Activated CD4-positive, alpha-beta memory T cell treated with anti-CD3 and anti-CD28 coated beads for 36 hours (primary cell): ENCODE measurements at regions not wholly inside any gene's neighbourhood (a gene's known extent, or its start where the extent isn't known, plus 50 kb on each side); places are given as distances from the start of the nearest gene placed in this dataset.

Experiments used
- CTCF ChIA-PET: fragments of 350-600 bp; sonication (Branson Sonifier 250); formaldehyde crosslinking; loops from one replicate; lab custom pipeline; 2021; ENCODE audit warnings: antibody characterized with exemption, inconsistent platforms; lab: Charles Lee
- POLR2A ChIA-PET: fragments of 350-600 bp; sonication (Branson Sonifier 250); formaldehyde crosslinking; loops from one replicate; lab custom pipeline; 2021; ENCODE audit warnings: antibody characterized with exemption; lab: Charles Lee
- DNase-seq: peaks from one replicate; pipeline ENCODE4 v3.0.0-alpha.2; 2020
- H3K27ac Mint-ChIP-seq: one replicate; pipeline ENCODE4 v1.8.0; 2021; ENCODE audit warnings: mixed read lengths
- H3K27me3 Mint-ChIP-seq: one replicate; pipeline ENCODE4 v1.8.0; 2021; ENCODE audit warnings: mixed read lengths
- H3K36me3 Mint-ChIP-seq: one replicate; pipeline ENCODE4 v1.8.0; 2021; ENCODE audit warnings: mixed read lengths
- H3K4me1 Mint-ChIP-seq: one replicate; pipeline ENCODE4 v1.8.0; 2021; ENCODE audit warnings: low read depth, mixed read lengths
- H3K4me3 Mint-ChIP-seq: one replicate; pipeline ENCODE4 v1.8.0; 2021; ENCODE audit warnings: mild to moderate bottlenecking, mixed read lengths
- H3K9me3 Mint-ChIP-seq: one replicate; pipeline ENCODE4 v1.8.0; 2021; ENCODE audit warnings: mixed read lengths
- intact Hi-C: fragments of 100-400 bp; cut with micrococcal nuclease; formaldehyde crosslinking; loops from one replicate; pipeline ENCODE4 v1.15.1; 2023

DNA sequence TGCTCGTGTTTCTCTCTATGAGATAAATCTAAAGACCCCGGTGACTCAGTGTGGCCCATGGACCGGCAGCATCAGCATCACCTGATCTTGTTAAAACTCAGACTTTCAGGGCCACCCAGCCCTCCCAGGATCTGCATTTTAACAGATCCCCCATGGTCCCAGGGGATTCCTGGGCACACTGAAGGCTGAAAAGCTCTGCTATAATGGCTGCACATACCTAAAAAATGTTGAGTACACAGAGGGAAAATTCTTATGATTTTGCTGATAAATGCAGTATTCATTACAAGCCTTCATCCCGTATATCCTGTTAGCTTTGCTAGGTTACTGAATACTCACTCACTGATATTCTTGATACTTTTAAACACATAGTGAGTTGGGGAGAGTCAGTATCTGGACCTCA is 200.5 kb downstream of the MYLK4 start:
- H3K27me3 Mint-ChIP-seq, result peaks cover 58% of the 10 kb centered on the region
- no peaks in the 10 kb centered on the region for H3K36me3 Mint-ChIP-seq
- no peak for DNase-seq
- intact Hi-C loops, result no loop called here
- no peaks in the 10 kb centered on the region for H3K9me3 Mint-ChIP-seq
- ChIA-PET POLR2A (no interaction called here), CTCF (no interaction called here)
- no peak overlapping the region for H3K27ac Mint-ChIP-seq
- H3K4me3 Mint-ChIP-seq, result no peak overlapping the region
- H3K4me1 Mint-ChIP-seq, result peaks cover 1% of the 10 kb centered on the region

DNA sequence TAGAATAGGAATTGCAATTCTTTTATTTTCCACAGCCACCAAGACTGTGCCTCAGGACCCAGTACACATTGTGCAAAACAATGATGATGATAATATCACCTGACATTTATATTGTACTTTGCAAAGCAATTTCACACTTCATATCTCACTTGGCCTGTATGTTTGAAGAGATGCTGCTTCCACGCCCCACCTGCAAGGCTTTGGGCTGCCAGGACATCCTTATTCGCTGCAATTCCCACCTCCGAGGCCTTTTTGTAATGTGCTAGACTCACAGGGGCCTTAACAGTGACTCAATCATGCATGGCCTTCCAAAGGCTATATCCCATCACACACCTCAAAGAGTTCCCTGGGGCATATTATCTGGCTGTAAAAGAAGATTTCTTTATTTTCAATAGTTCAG is 200.9 kb downstream of the MYLK4 start:
- H3K36me3 Mint-ChIP-seq, result no peaks in the 10 kb centered on the region
- H3K9me3 Mint-ChIP-seq, result no peaks in the 10 kb centered on the region
- DNase-seq, result no peak
- ChIA-PET CTCF (no interaction called here), POLR2A (no interaction called here)
- H3K27ac Mint-ChIP-seq, result no peak overlapping the region
- intact Hi-C loops, result loop anchor here (10.0 kb wide), 1 partner anchor 305 kb away; the partner anchor contains the start of gene GMDS
- H3K27me3 Mint-ChIP-seq, result peaks cover 58% of the 10 kb centered on the region
- H3K4me3 Mint-ChIP-seq, result no peak overlapping the region
- H3K4me1 Mint-ChIP-seq, result no peaks in the 10 kb centered on the region

DNA sequence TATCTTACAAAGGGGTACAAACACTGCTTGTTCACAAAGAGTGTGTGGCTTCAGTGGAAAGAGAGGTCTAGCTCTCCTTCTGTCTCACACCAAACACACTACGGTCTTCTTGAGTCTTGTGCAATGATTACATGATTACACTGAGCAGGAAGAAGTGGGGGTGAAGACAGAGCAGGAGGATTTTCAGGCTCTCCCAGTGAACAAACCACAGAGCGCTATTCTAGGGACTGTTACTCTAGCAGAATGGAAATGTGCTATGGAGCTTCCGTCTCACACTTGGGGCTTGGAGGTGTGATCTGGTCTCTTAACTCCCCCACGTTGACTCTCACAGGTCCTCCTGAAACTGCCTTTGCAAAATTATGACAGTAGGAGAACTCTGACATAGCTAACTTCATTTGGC is 203.4 kb downstream of the MYLK4 start:
- intact Hi-C loops, result loop anchor here (10.0 kb wide), 1 partner anchor 303 kb away; the partner anchor contains the start of gene GMDS
- H3K27ac Mint-ChIP-seq, result no peak overlapping the region
- no peak overlapping the region for H3K4me3 Mint-ChIP-seq
- H3K4me1 Mint-ChIP-seq, result peaks cover 16% of the 10 kb centered on the region
- no peaks in the 10 kb centered on the region for H3K36me3 Mint-ChIP-seq
- ChIA-PET POLR2A (interaction anchor here (1.1 kb wide), 1 partner anchor 17 kb away, joined by 3 read pairs; no protein-coding TSS in a partner anchor), CTCF (interaction anchor here (1.2 kb wide), 1 partner anchor 87 kb away, joined by 3 read pairs; no protein-coding TSS in a partner anchor)
- peaks cover 69% of the 10 kb centered on the region for H3K27me3 Mint-ChIP-seq
- no peaks in the 10 kb centered on the region for H3K9me3 Mint-ChIP-seq
- no peak for DNase-seq

DNA sequence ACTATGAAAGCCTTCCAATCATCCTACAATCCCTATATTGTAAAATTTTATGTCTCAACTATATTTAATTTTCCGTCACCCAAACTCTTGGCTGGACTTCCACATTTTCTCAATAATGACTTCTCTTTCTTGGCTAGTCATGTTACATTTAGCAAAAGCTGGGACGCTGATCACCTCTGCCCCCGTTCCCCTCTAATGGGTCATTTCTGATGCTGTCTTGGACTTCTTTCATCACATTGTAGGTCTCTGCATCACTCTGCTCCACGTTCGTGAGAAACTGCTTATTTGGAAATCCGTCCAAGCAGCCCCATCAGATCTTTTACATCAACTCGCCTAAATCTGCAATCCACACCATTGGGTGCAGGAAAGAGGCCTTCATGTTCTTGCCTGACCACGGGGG is 203.8 kb downstream of the MYLK4 start:
- peaks cover 73% of the 10 kb centered on the region for H3K27me3 Mint-ChIP-seq

DNA sequence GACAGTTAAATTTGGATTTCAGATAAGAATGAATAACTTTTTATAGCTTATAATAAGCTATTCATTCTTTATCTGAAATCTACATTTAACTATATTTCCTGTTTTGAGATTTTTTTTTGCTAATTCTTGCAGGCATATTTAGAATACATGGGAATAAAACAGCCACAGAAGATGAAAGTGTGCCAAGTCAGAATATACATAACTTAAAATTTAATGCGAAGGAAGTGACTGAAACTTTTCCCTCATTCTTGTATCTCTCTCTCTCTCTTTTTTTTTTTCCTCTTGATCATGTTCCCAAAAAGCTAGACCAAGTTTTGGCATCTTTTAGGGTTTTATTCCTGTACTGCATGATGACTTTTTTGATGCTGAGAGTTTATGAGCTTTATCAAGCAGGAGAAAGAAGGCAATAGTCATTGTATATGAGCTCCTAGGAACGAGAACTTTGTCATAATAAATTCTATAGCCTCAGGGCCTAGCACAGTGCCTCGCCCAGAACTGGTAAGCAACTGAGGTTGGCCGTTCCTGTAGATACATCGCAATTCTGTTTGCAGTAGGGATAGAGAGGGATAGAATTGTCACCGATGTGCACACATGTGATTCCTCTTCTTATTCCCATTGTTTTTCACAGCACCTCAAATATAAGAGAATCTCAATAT is 205.2 kb downstream of the MYLK4 start:
- Mint-ChIP-seq H3K4me1 (peaks cover 24% of the 10 kb centered on the region), H3K27me3 (peaks cover 72% of the 10 kb centered on the region), H3K9me3 (no peaks in the 10 kb centered on the region), H3K4me3 (no peak overlapping the region), H3K27ac (no peak overlapping the region), H3K36me3 (no peaks in the 10 kb centered on the region)
- POLR2A ChIA-PET, result no interaction called here
- DNase-seq, result no peak
- intact Hi-C loops, result loop anchor here (10.0 kb wide), 1 partner anchor 301 kb away; the partner anchor contains the start of gene GMDS
- CTCF ChIA-PET, result interaction anchor here (0.8 to 1.0 kb wide), 2 partner anchors 26 to 30 kb away, joined by 3 read pairs; no protein-coding TSS in a partner anchor

More for the DNA sequence above, 203.8 kb downstream of the MYLK4 start:
- H3K4me3 Mint-ChIP-seq, result no peak overlapping the region
- H3K36me3 Mint-ChIP-seq, result no peaks in the 10 kb centered on the region
- CTCF ChIA-PET, result interaction anchor here (1.0 to 1.2 kb wide), 2 partner anchors 31 to 88 kb away, joined by 3 read pairs; no protein-coding TSS in a partner anchor
- intact Hi-C loops, result loop anchor here (10.0 kb wide), 1 partner anchor 302 kb away; the partner anchor contains the start of gene GMDS
- DNase-seq, result no peak
- POLR2A ChIA-PET, result no interaction called here
- no peaks in the 10 kb centered on the region for H3K9me3 Mint-ChIP-seq
- no peak overlapping the region for H3K27ac Mint-ChIP-seq
- H3K4me1 Mint-ChIP-seq, result peaks cover 21% of the 10 kb centered on the region

DNA sequence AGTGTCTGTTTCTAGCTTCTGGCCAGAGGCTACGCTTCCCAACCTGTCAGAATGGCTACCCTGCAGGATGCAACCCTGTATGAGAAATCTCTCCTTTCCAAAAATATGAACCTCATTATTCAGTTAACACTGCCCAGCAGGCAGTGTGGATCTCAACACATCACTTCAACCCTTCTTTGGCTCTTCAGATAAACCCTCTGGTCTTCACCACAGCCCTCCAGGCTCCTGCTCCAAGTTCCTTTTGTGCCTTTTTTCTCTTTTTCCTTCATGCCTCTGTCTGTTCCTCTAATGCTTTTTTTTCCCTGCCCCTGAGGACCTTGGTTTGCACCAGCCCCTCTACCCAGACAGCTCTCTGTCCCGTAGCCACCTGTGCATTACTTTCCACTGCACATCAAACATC is 207.4 kb downstream of the MYLK4 start:
- Mint-ChIP-seq H3K27ac (no peak overlapping the region), H3K4me3 (peak overlapping the region; percentile 4), H3K27me3 (peaks cover 68% of the 10 kb centered on the region), H3K36me3 (no peaks in the 10 kb centered on the region), H3K4me1 (peaks cover 24% of the 10 kb centered on the region), H3K9me3 (no peaks in the 10 kb centered on the region)
- ChIA-PET POLR2A (interaction anchor here (1.2 to 1.5 kb wide), 2 partner anchors 10 to 20 kb away, joined by 3 to 5 read pairs; no protein-coding TSS in a partner anchor), CTCF (interaction anchor here (1.7 kb wide), 1 partner anchor 91 kb away, joined by 10 read pairs; no protein-coding TSS in a partner anchor)
- intact Hi-C loops, result loop anchor here (1.0 to 10.0 kb wide), 3 partner anchors 20 to 299 kb away; partner anchors contain the start of gene GMDS
- no peak for DNase-seq

DNA sequence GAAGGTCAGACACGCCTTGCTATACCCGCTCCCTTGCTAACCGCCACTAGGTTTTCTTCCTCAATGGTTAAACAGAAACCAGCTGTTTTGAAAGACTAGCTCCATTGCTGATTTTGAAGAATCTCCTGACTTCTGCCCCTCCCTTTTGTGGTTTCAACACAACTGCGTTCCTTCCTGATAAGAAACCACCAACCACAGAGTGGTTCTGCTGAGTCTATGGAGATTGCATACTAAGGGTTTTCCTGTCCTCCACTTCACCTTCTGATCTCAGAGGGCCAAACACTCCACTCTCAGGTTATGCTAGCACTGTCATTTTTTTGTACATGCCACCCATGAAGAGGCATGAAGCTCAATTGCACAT is 207.9 kb downstream of the MYLK4 start:
- peaks cover 68% of the 10 kb centered on the region for H3K27me3 Mint-ChIP-seq
- H3K36me3 Mint-ChIP-seq, result no peaks in the 10 kb centered on the region
- intact Hi-C loops, result loop anchor here (1.0 to 10.0 kb wide), 3 partner anchors 20 to 298 kb away; partner anchors contain the start of gene GMDS
- POLR2A ChIA-PET, result interaction anchor here (1.2 to 1.5 kb wide), 2 partner anchors 10 to 21 kb away, joined by 3 to 5 read pairs; no protein-coding TSS in a partner anchor
- H3K4me3 Mint-ChIP-seq, result peak overlapping the region; percentile 4
- peak; percentile 54 for DNase-seq
- CTCF ChIA-PET, result interaction anchor here (0.9 to 1.9 kb wide), 3 partner anchors 19 to 947 kb away, joined by 3 to 10 read pairs (median 6); no protein-coding TSS in a partner anchor
- no peak overlapping the region for H3K27ac Mint-ChIP-seq
- H3K4me1 Mint-ChIP-seq, result peaks cover 24% of the 10 kb centered on the region
- H3K9me3 Mint-ChIP-seq, result no peaks in the 10 kb centered on the region

DNA sequence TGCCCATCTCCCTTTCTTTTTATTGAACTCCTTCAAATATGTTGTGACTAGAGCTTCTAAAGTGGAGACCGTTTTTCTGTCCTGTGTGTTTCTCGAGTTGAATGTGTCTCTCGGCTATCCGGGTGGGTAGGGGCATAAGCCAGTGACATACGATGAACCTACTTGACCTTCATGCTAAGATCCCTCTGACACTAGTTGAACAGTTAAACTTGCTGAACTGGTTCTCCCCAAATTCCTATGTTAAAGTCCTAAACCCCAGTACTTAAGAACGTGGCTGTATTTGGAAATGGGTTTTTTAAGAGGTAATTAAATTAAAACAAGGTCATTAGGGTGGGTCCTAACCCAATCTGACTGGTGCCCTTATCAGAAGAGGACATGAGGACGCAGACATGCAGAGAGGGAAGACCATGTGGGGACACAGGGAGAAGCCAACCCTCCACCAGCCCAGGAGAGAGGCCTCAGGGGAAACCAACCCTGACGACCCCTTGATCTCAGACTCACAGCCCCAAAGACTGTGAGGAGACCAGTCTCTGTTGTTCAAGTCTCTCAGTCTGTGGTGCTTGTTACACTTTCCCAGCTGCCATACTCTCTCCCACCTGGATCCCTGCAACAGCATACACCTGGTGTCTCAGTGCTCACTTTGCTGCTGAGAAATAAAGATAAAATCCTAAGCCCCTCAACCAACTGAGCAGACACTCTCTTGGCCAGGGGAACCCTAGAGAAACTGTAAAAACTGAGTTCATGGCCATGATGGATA is 208.4 kb downstream of the MYLK4 start:
- Mint-ChIP-seq H3K36me3 (no peaks in the 10 kb centered on the region), H3K4me3 (no peak overlapping the region), H3K27me3 (peaks cover 69% of the 10 kb centered on the region), H3K9me3 (no peaks in the 10 kb centered on the region), H3K4me1 (peaks cover 24% of the 10 kb centered on the region), H3K27ac (no peak overlapping the region)
- intact Hi-C loops, result loop anchor here (5.0 to 10.0 kb wide), 2 partner anchors 90 to 297 kb away; partner anchors contain the start of gene GMDS
- DNase-seq, result no peak
- POLR2A ChIA-PET, result interaction anchor here (1.2 to 1.5 kb wide), 2 partner anchors 11 to 21 kb away, joined by 3 to 5 read pairs; no protein-coding TSS in a partner anchor
- CTCF ChIA-PET, result interaction anchor here (0.9 to 1.9 kb wide), 4 partner anchors 18 to 947 kb away, joined by 3 to 10 read pairs (median 6); no protein-coding TSS in a partner anchor

DNA sequence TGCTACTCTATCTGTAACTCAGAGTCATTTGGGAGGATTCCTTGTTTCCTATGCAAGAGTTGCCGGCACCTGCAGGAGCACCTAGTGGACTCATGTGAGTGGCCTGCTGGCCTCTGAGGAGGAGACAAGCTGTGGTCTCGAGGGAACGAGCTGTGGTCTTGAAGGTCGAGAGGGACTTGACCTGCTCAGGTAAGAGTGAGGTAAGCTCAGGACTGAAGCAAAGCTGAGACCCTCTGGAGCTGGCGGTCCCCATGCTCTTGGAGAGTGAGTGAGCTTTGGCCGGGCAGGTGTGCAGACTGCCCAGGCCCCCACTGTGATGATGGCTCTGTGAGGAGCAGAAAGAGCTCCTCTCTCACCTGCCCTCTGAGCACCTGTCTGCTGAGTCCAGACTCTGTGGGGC is 214.3 kb downstream of the MYLK4 start:
- Mint-ChIP-seq H3K27ac (no peak overlapping the region), H3K9me3 (no peaks in the 10 kb centered on the region), H3K4me1 (no peaks in the 10 kb centered on the region), H3K27me3 (peaks cover 51% of the 10 kb centered on the region), H3K36me3 (no peaks in the 10 kb centered on the region), H3K4me3 (no peak overlapping the region)
- ChIA-PET POLR2A (no interaction called here), CTCF (no interaction called here)
- intact Hi-C loops, result no loop called here
- DNase-seq, result no peak

DNA sequence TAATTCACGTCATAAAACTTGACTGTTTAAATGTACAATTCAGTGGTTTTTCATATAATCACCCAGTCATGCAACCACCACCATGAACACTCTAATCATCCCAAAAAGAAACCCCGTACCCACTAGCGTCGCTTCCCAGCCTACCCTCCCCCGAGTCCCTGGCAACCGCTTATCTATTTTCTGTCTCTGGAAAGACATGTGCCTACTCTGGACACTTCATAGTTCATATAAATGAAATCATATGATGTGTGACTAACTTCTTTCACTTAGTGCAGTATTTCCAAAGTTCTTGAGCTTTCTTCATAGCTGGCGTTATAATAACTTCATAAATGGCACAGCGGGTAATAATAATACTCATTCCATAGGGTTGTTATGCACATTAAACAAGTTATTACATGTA is 215.2 kb downstream of the MYLK4 start:
- ChIA-PET POLR2A (no interaction called here), CTCF (no interaction called here)
- H3K27ac Mint-ChIP-seq, result no peak overlapping the region
- H3K9me3 Mint-ChIP-seq, result no peaks in the 10 kb centered on the region
- H3K4me1 Mint-ChIP-seq, result no peaks in the 10 kb centered on the region
- peaks cover 54% of the 10 kb centered on the region for H3K27me3 Mint-ChIP-seq
- no peak overlapping the region for H3K4me3 Mint-ChIP-seq
- intact Hi-C loops, result no loop called here
- no peaks in the 10 kb centered on the region for H3K36me3 Mint-ChIP-seq
- no peak for DNase-seq

DNA sequence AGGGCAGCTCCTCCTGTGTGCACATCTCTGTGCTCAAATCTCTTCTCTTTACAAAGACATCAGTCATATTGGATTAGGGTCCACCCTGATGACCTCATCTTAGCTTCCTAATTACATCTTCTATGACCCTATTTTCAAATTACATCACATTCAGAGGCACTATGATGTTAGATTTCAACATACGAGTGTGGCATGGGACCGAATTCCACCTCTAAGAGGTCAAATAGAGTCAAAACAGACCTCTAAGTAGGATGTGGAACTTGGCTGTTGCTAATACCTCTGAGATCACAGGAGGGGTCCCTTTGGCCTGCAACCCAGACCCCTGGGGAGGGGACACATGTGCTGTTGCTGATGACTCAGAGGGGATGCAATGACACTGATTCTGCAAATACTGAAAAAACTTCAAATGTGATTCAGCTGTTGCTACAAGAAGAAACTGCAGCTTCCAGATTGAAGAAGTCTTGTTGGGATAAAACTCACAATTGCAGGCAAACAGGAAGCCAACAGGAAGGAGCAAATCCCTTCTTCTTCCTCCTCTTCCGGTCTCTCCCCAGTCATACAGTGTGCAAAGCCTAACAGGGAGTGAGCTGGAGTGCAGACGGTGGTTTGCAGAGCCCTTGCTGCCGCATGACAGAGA is 216.2 kb downstream of the MYLK4 start:
- POLR2A ChIA-PET, result no interaction called here
- no peaks in the 10 kb centered on the region for H3K4me1 Mint-ChIP-seq

More for the DNA sequence above, 216.2 kb downstream of the MYLK4 start:
- DNase-seq, result no peak
- no peak overlapping the region for H3K27ac Mint-ChIP-seq
- H3K4me3 Mint-ChIP-seq, result no peak overlapping the region
- H3K9me3 Mint-ChIP-seq, result no peaks in the 10 kb centered on the region
- CTCF ChIA-PET, result no interaction called here
- intact Hi-C loops, result no loop called here
- H3K27me3 Mint-ChIP-seq, result peaks cover 51% of the 10 kb centered on the region
- H3K36me3 Mint-ChIP-seq, result no peaks in the 10 kb centered on the region
